ENCODE measurements at regions not wholly inside any gene's neighbourhood (a gene's known extent, or its start where the extent isn't known, plus 50 kb on each side); places are given as distances from the start of the nearest gene placed in this dataset.

- no peak for DNase-seq (ENCODE audit: low spot score)
Measured at GRCh38 chr16:86998196-86999001, 318.8 kb downstream of the C16orf95 start.

GRCh38 chr16:87000001-87000400 lies 317.2 kb downstream of the C16orf95 start:
- no peak for DNase-seq (ENCODE audit: low spot score)

- DNase-seq (ENCODE audit: low spot score): no peak
Measured at GRCh38 chr16:87002717-87003413, 314.3 kb downstream of the C16orf95 start.

GRCh38 chr16:87003414-87003755 lies 313.8 kb downstream of the C16orf95 start:
- no peak for DNase-seq (ENCODE audit: low spot score)

- DNase-seq (ENCODE audit: low spot score): no peak
Measured at GRCh38 chr16:87006021-87006420, 311.2 kb downstream of the C16orf95 start.

- no peak for DNase-seq (ENCODE audit: low spot score)
Measured at GRCh38 chr16:87006789-87007745, 310.1 kb downstream of the C16orf95 start.

- no peak for DNase-seq (ENCODE audit: low spot score)
Measured at GRCh38 chr16:87007907-87008306, 309.3 kb downstream of the C16orf95 start.

GRCh38 chr16:87008664-87009063 lies 308.5 kb downstream of the C16orf95 start:
- DNase-seq (ENCODE audit: low spot score): no peak

- no peak for DNase-seq (ENCODE audit: low spot score)
Measured at GRCh38 chr16:87012954-87013938, 303.9 kb downstream of the C16orf95 start.

GRCh38 chr16:87014112-87014511 lies 303.1 kb downstream of the C16orf95 start:
- no peak for DNase-seq (ENCODE audit: low spot score)

- no peak for DNase-seq (ENCODE audit: low spot score)
Measured at GRCh38 chr16:87015021-87015420, 302.2 kb downstream of the C16orf95 start.

- DNase-seq (ENCODE audit: low spot score): no peak
Measured at GRCh38 chr16:87016046-87017035, 300.9 kb downstream of the C16orf95 start.

- no peak for DNase-seq (ENCODE audit: low spot score)
Measured at GRCh38 chr16:87017371-87018012, 299.7 kb downstream of the C16orf95 start.

GRCh38 chr16:87025676-87026075 lies 291.5 kb downstream of the C16orf95 start:
- no peak for DNase-seq (ENCODE audit: low spot score)

GRCh38 chr16:87027056-87027616 lies 290.1 kb downstream of the C16orf95 start:
- no peak for DNase-seq (ENCODE audit: low spot score)

- no peak for DNase-seq (ENCODE audit: low spot score)
Measured at GRCh38 chr16:87028481-87029320, 288.5 kb downstream of the C16orf95 start.

GRCh38 chr16:87032554-87032953 lies 284.6 kb downstream of the C16orf95 start:
- no peak for DNase-seq (ENCODE audit: low spot score)

- no peak for DNase-seq (ENCODE audit: low spot score)
Measured at GRCh38 chr16:87033021-87033471, 284.1 kb downstream of the C16orf95 start.
